ENCODE measurements at regions not wholly inside any gene's neighbourhood (a gene's known extent, or its start where the extent isn't known, plus 50 kb on each side); places are given as distances from the start of the nearest gene placed in this dataset.
"Not testable (repeated sequence)": the region's sequence is repeated elsewhere in the genome, so short reads cannot be mapped to it uniquely, and the experiment has no call there.

GRCh38 chr21:28118570-28118969, 874.1 kb downstream of the LTN1 start:
- Histone ChIP-seq H3K4me3 (ENCODE audit: low read length in 3 of 3) (no peak overlapping the region), H3K9ac (ENCODE audit: low read depth in 1 of 3, low read length in 3 of 3) (no peak overlapping the region), H3K4me1 (ENCODE audit: control insufficient read depth in 3 of 3, insufficient read depth in 3 of 3, low read length in 3 of 3) (no peaks in the 10 kb centered on the region), H3K27ac (ENCODE audit: low read depth, low read length) (peak overlapping the region; percentile 14), H3K27me3 (ENCODE audit: control insufficient read depth in 3 of 3, insufficient read depth in 3 of 3, low read length in 3 of 3) (no peaks in the 10 kb centered on the region), H3K36me3 (ENCODE audit: control insufficient read depth in 3 of 3, insufficient read depth in 3 of 3, low read length in 3 of 3) (no peaks in the 10 kb centered on the region), H3K9me3 (ENCODE audit: control insufficient read depth in 3 of 3, low read length in 3 of 3) (no peaks in the 10 kb centered on the region)

GRCh38 chr21:28114986-28115385, 877.7 kb downstream of the LTN1 start:
- not testable (repeated sequence) for H3K36me3 ChIP-seq (ENCODE audit: control insufficient read depth in 3 of 3, insufficient read depth in 3 of 3, low read length in 3 of 3); H3K27ac ChIP-seq (ENCODE audit: low read depth, low read length); H3K9ac ChIP-seq (ENCODE audit: low read depth in 1 of 3, low read length in 3 of 3); H3K27me3 ChIP-seq (ENCODE audit: control insufficient read depth in 3 of 3, insufficient read depth in 3 of 3, low read length in 3 of 3); H3K4me3 ChIP-seq (ENCODE audit: low read length in 3 of 3); H3K9me3 ChIP-seq (ENCODE audit: control insufficient read depth in 3 of 3, low read length in 3 of 3)
- peaks cover 0 to 13% (median 6%) of the 10 kb centered on the region in 3 donors for H3K4me1 ChIP-seq (ENCODE audit: control insufficient read depth in 3 of 3, insufficient read depth in 3 of 3, low read length in 3 of 3)

- Histone ChIP-seq H3K36me3 (ENCODE audit: control insufficient read depth in 3 of 3, insufficient read depth in 3 of 3, low read length in 3 of 3) (no peaks in the 10 kb centered on the region), H3K9me3 (ENCODE audit: control insufficient read depth in 3 of 3, low read length in 3 of 3) (no peaks in the 10 kb centered on the region), H3K4me3 (ENCODE audit: low read length in 3 of 3) (no peak overlapping the region), H3K27ac (ENCODE audit: low read depth, low read length) (no peak overlapping the region), H3K4me1 (ENCODE audit: control insufficient read depth in 3 of 3, insufficient read depth in 3 of 3, low read length in 3 of 3) (peaks cover 0 to 13% (median 6%) of the 10 kb centered on the region in 3 donors), H3K27me3 (ENCODE audit: control insufficient read depth in 3 of 3, insufficient read depth in 3 of 3, low read length in 3 of 3) (no peaks in the 10 kb centered on the region), H3K9ac (ENCODE audit: low read depth in 1 of 3, low read length in 3 of 3) (no peak overlapping the region)
Measured at GRCh38 chr21:28113718-28114117, 879.0 kb downstream of the LTN1 start.

- Histone ChIP-seq H3K9me3 (ENCODE audit: control insufficient read depth in 3 of 3, low read length in 3 of 3) (no peaks in the 10 kb centered on the region), H3K36me3 (ENCODE audit: control insufficient read depth in 3 of 3, insufficient read depth in 3 of 3, low read length in 3 of 3) (no peaks in the 10 kb centered on the region), H3K27ac (ENCODE audit: low read depth, low read length) (no peak overlapping the region), H3K9ac (ENCODE audit: low read depth in 1 of 3, low read length in 3 of 3) (no peak overlapping the region), H3K4me3 (ENCODE audit: low read length in 3 of 3) (no peak overlapping the region), H3K27me3 (ENCODE audit: control insufficient read depth in 3 of 3, insufficient read depth in 3 of 3, low read length in 3 of 3) (no peaks in the 10 kb centered on the region), H3K4me1 (ENCODE audit: control insufficient read depth in 3 of 3, insufficient read depth in 3 of 3, low read length in 3 of 3) (peaks cover 0 to 13% (median 6%) of the 10 kb centered on the region in 3 donors)
Measured at GRCh38 chr21:28112511-28112910, 880.2 kb downstream of the LTN1 start.

- Histone ChIP-seq H3K4me3 (ENCODE audit: low read length in 3 of 3) (peak overlapping the region; percentile 25 to 59 (median 49)), H3K9ac (ENCODE audit: low read depth in 1 of 3, low read length in 3 of 3) (peak overlapping the region in 2 of 3 donors; percentile 35 to 52), H3K36me3 (ENCODE audit: control insufficient read depth in 3 of 3, insufficient read depth in 3 of 3, low read length in 3 of 3) (no peaks in the 10 kb centered on the region), H3K27ac (ENCODE audit: low read depth, low read length) (peak overlapping the region; percentile 43), H3K27me3 (ENCODE audit: control insufficient read depth in 3 of 3, insufficient read depth in 3 of 3, low read length in 3 of 3) (no peaks in the 10 kb centered on the region), H3K4me1 (ENCODE audit: control insufficient read depth in 3 of 3, insufficient read depth in 3 of 3, low read length in 3 of 3) (peaks cover 0 to 13% (median 6%) of the 10 kb centered on the region in 3 donors), H3K9me3 (ENCODE audit: control insufficient read depth in 3 of 3, low read length in 3 of 3) (no peaks in the 10 kb centered on the region)
Measured at GRCh38 chr21:28111151-28111619, 881.5 kb downstream of the LTN1 start.

GRCh38 chr21:28110716-28111115, 882.0 kb downstream of the LTN1 start:
- Histone ChIP-seq H3K9ac (ENCODE audit: low read depth in 1 of 3, low read length in 3 of 3) (peak overlapping the region in 1 of 3 donors; percentile 35), H3K9me3 (ENCODE audit: control insufficient read depth in 3 of 3, low read length in 3 of 3) (no peaks in the 10 kb centered on the region), H3K27me3 (ENCODE audit: control insufficient read depth in 3 of 3, insufficient read depth in 3 of 3, low read length in 3 of 3) (no peaks in the 10 kb centered on the region), H3K27ac (ENCODE audit: low read depth, low read length) (peak overlapping the region; percentile 43), H3K36me3 (ENCODE audit: control insufficient read depth in 3 of 3, insufficient read depth in 3 of 3, low read length in 3 of 3) (no peaks in the 10 kb centered on the region), H3K4me3 (ENCODE audit: low read length in 3 of 3) (peak overlapping the region in 2 of 3 donors; percentile 25 to 49), H3K4me1 (ENCODE audit: control insufficient read depth in 3 of 3, insufficient read depth in 3 of 3, low read length in 3 of 3) (peaks cover 0 to 13% (median 6%) of the 10 kb centered on the region in 3 donors)

- H3K9ac ChIP-seq (ENCODE audit: low read depth in 1 of 3, low read length in 3 of 3): no peak overlapping the region
- no peak overlapping the region for H3K27ac ChIP-seq (ENCODE audit: low read depth, low read length)
- H3K36me3 ChIP-seq (ENCODE audit: control insufficient read depth in 3 of 3, insufficient read depth in 3 of 3, low read length in 3 of 3): no peaks in the 10 kb centered on the region
- H3K27me3 ChIP-seq (ENCODE audit: control insufficient read depth in 3 of 3, insufficient read depth in 3 of 3, low read length in 3 of 3): no peaks in the 10 kb centered on the region
- no peak overlapping the region for H3K4me3 ChIP-seq (ENCODE audit: low read length in 3 of 3)
- peaks cover 0 to 13% (median 6%) of the 10 kb centered on the region in 3 donors for H3K4me1 ChIP-seq (ENCODE audit: control insufficient read depth in 3 of 3, insufficient read depth in 3 of 3, low read length in 3 of 3)
- no peaks in the 10 kb centered on the region for H3K9me3 ChIP-seq (ENCODE audit: control insufficient read depth in 3 of 3, low read length in 3 of 3)
Measured at GRCh38 chr21:28110074-28110473, 882.6 kb downstream of the LTN1 start.

GRCh38 chr21:28106370-28106890, 886.2 kb downstream of the LTN1 start:
- Histone ChIP-seq H3K9me3 (ENCODE audit: control insufficient read depth in 3 of 3, low read length in 3 of 3) (no peaks in the 10 kb centered on the region), H3K27ac (ENCODE audit: low read depth, low read length) (no peak overlapping the region), H3K4me3 (ENCODE audit: low read length in 3 of 3) (no peak overlapping the region), H3K36me3 (ENCODE audit: control insufficient read depth in 3 of 3, insufficient read depth in 3 of 3, low read length in 3 of 3) (no peaks in the 10 kb centered on the region), H3K4me1 (ENCODE audit: control insufficient read depth in 3 of 3, insufficient read depth in 3 of 3, low read length in 3 of 3) (peaks cover 3 to 6% (median 4%) of the 10 kb centered on the region in 3 donors), H3K27me3 (ENCODE audit: control insufficient read depth in 3 of 3, insufficient read depth in 3 of 3, low read length in 3 of 3) (no peaks in the 10 kb centered on the region), H3K9ac (ENCODE audit: low read depth in 1 of 3, low read length in 3 of 3) (no peak overlapping the region)

- Histone ChIP-seq H3K36me3 (ENCODE audit: control insufficient read depth in 3 of 3, insufficient read depth in 3 of 3, low read length in 3 of 3) (no peaks in the 10 kb centered on the region), H3K27me3 (ENCODE audit: control insufficient read depth in 3 of 3, insufficient read depth in 3 of 3, low read length in 3 of 3) (no peaks in the 10 kb centered on the region), H3K9ac (ENCODE audit: low read depth in 1 of 3, low read length in 3 of 3) (no peak overlapping the region), H3K9me3 (ENCODE audit: control insufficient read depth in 3 of 3, low read length in 3 of 3) (no peaks in the 10 kb centered on the region), H3K27ac (ENCODE audit: low read depth, low read length) (no peak overlapping the region), H3K4me3 (ENCODE audit: low read length in 3 of 3) (no peak overlapping the region), H3K4me1 (ENCODE audit: control insufficient read depth in 3 of 3, insufficient read depth in 3 of 3, low read length in 3 of 3) (peaks cover under 1 to 11% (median 4%) of the 10 kb centered on the region in 3 donors)
Measured at GRCh38 chr21:28104346-28104745, 888.3 kb downstream of the LTN1 start.

GRCh38 chr21:28100366-28100765, 892.3 kb downstream of the LTN1 start:
- no peaks in the 10 kb centered on the region for H3K27me3 ChIP-seq (ENCODE audit: control insufficient read depth in 3 of 3, insufficient read depth in 3 of 3, low read length in 3 of 3)
- peaks cover 3 to 11% (median 7%) of the 10 kb centered on the region in 3 donors for H3K4me1 ChIP-seq (ENCODE audit: control insufficient read depth in 3 of 3, insufficient read depth in 3 of 3, low read length in 3 of 3)
- peak overlapping the region in 1 of 3 donors; percentile 4 for H3K4me3 ChIP-seq (ENCODE audit: low read length in 3 of 3)
- no peaks in the 10 kb centered on the region for H3K36me3 ChIP-seq (ENCODE audit: control insufficient read depth in 3 of 3, insufficient read depth in 3 of 3, low read length in 3 of 3)
- no peak overlapping the region for H3K9ac ChIP-seq (ENCODE audit: low read depth in 1 of 3, low read length in 3 of 3)
- H3K9me3 ChIP-seq (ENCODE audit: control insufficient read depth in 3 of 3, low read length in 3 of 3): no peaks in the 10 kb centered on the region
- H3K27ac ChIP-seq (ENCODE audit: low read depth, low read length): peak overlapping the region; percentile 2

Data from skeletal muscle tissue (tissue), 3 donors.